ENCODE measurements at regions not wholly inside any gene's neighbourhood (a gene's known extent, or its start where the extent isn't known, plus 50 kb on each side); places are given as distances from the start of the nearest gene placed in this dataset.

- no peak overlapping the region for H2AFZ ChIP-seq (ENCODE audit: control insufficient read depth, low read depth, low read length)
- no peak overlapping the region for H3K9ac ChIP-seq (ENCODE audit: control insufficient read depth, insufficient read depth, low read length)
- no peaks in the 10 kb centered on the region for H3K4me1 ChIP-seq (ENCODE audit: control insufficient read depth, insufficient read depth, low read length)
- no TSS peak for BruUV-seq (replicated peaks)
- POLR2A ChIA-PET = interaction anchor here (0.6 kb wide), 1 partner anchor 452 kb away, joined by 4 read pairs; no protein-coding TSS in a partner anchor
- H3K79me2 ChIP-seq (ENCODE audit: control insufficient read depth, insufficient read depth, low read length) = no peaks in the 10 kb centered on the region
- CTCF ChIA-PET = no interaction called here
- H3K36me3 ChIP-seq (ENCODE audit: control insufficient read depth in 2 of 2, insufficient read depth in 2 of 2, low read length in 1 of 2) = no peaks in the 10 kb centered on the region
- SMC1A ChIA-PET (ENCODE audit: uncharacterized antibody, unreplicated experiment) = no interaction called here
- H3K4me3 ChIP-seq = no peak overlapping the region
- RAD21 ChIA-PET (ENCODE audit: unreplicated experiment) = no interaction called here
- no peak for DNase-seq (ENCODE audit: low read depth, low spot score)
- TF ChIP-seq CHD1 (IDR thresholded peaks at IDR 0.05; ENCODE audit: low read depth, low read length) (no peak), USF2 (IDR thresholded peaks at IDR 0.05; ENCODE audit: borderline replicate concordance, low read depth, low read length) (no peak), SUPT20H (IDR thresholded peaks at IDR 0.05; ENCODE audit: borderline replicate concordance, control insufficient read depth, low read depth, low read length) (no peak), FOXM1 (IDR thresholded peaks at IDR 0.05; ENCODE audit: low read depth, low read length) (no peak), NFIC (IDR thresholded peaks at IDR 0.05; ENCODE audit: low read depth, low read length) (no peak), CHD2 (IDR thresholded peaks at IDR 0.05; ENCODE audit: borderline replicate concordance, low read depth, low read length) (no peak), ESRRA (IDR thresholded peaks at IDR 0.05; ENCODE audit: low read length) (no peak), SMAD1 (IDR thresholded peaks at IDR 0.05; ENCODE audit: low read depth, partially characterized antibody) (no peak), SREBF2 (IDR thresholded peaks at IDR 0.05; ENCODE audit: low read length) (no peak), CEBPB (IDR thresholded peaks at IDR 0.05; ENCODE audit: borderline replicate concordance in 1 of 2, low read depth in 2 of 2, low read length in 2 of 2) (no peak), BCL3 (IDR thresholded peaks at IDR 0.05; ENCODE audit: borderline replicate concordance, insufficient read depth, low read depth, low read length, poor library complexity, severe bottlenecking) (no peak), PAX8 (IDR thresholded peaks at IDR 0.05) (no peak), ZNF592 (IDR thresholded peaks at IDR 0.05) (no peak), ATF7 (IDR thresholded peaks at IDR 0.05; ENCODE audit: low read depth) (no peak), SREBF1 (IDR thresholded peaks at IDR 0.05; ENCODE audit: low read length) (no peak), ATF2 (IDR thresholded peaks at IDR 0.05; ENCODE audit: low read length) (no peak)
- H3K9me3 ChIP-seq (replicated peaks; ENCODE audit: control insufficient read depth, insufficient read depth, low read length) = no peaks in the 10 kb centered on the region
- FAIRE-seq = no peak
- WGBS (ENCODE audit: insufficient coverage, insufficient replicate concordance, low lambda C conversion rate, missing lambda C conversion rate) = 29% methylated on average over 7 of the region's 7 CpGs
- no peaks in the 10 kb centered on the region for H4K20me1 ChIP-seq (ENCODE audit: control insufficient read depth, insufficient read depth)
- H3K27ac ChIP-seq (ENCODE audit: control insufficient read depth, insufficient read depth) = no peak overlapping the region
- H3K4me2 ChIP-seq (ENCODE audit: control insufficient read depth, insufficient read depth) = no peak overlapping the region
- in situ Hi-C loops (cut with MboI) = loop anchor here (5.0 kb wide), 1 partner anchor 235 kb away; no protein-coding TSS in a partner anchor
- ATAC-seq = no peak
- no peaks in the 10 kb centered on the region; a peak in 1 of 4 replicates for H3K27me3 ChIP-seq (replicated peaks in 1 of 2; ENCODE audit: control insufficient read depth in 2 of 2, insufficient read depth in 2 of 2, low read length in 1 of 2)
- intact Hi-C loops (cut with micrococcal nuclease; ENCODE audit: unreplicated experiment) = loop anchor here (5.0 kb wide), 1 partner anchor 150 kb away; the partner anchor contains the start of genes GFM2 and NSA2
Measured at GRCh38 chr5:74916831-74917710, 50.9 kb upstream of the FAM169A start.
